ENCODE measurements at regions not wholly inside any gene's neighbourhood (a gene's known extent, or its start where the extent isn't known, plus 50 kb on each side); places are given as distances from the start of the nearest gene placed in this dataset.

- no peaks in the 10 kb centered on the region for H3K79me2 ChIP-seq (ENCODE audit: insufficient read depth, low read length)
- no peaks in the 10 kb centered on the region for H4K20me1 ChIP-seq (ENCODE audit: control insufficient read depth, insufficient read depth, insufficient read length)
- no peak for DNase-seq
- H3K14ac ChIP-seq (ENCODE audit: insufficient read depth, low read length) = no peak overlapping the region
- TF ChIP-seq CTCF (conservative IDR thresholded peaks at IDR 0.05) = no peak
- H4K5ac ChIP-seq (ENCODE audit: insufficient read length, low read depth, low read length) = no peak overlapping the region
- Mint-ChIP-seq H3K9me3 (peaks cover 0 to 2% of the 10 kb centered on the region in 2 experiments; a peak in 2 of 5 replicates), H3K36me3 (ENCODE audit: insufficient read depth in 1 of 3, low read depth in 3 of 3) (peaks cover 0 to 1% (median 0%) of the 10 kb centered on the region in 3 experiments; a peak in 1 of 7 replicates), H3K4me3 (no peak overlapping the region), H3K27me3 (ENCODE audit: low read depth) (no peaks in the 10 kb centered on the region), H3K27ac (no peak overlapping the region), H3K4me1 (peaks cover 8 to 24% of the 10 kb centered on the region in 2 experiments; a peak in 3 of 4 replicates)
- no peak overlapping the region for H2BK12ac ChIP-seq (ENCODE audit: insufficient read length, low read depth, low read length)
- no peak overlapping the region for H2BK120ac ChIP-seq (ENCODE audit: low read depth, low read length, poor library complexity, severe bottlenecking)
- no peaks in the 10 kb centered on the region for H3K4me1 ChIP-seq (ENCODE audit: insufficient read depth, low read length)
- H3T11ph ChIP-seq (ENCODE audit: low read length) = no peak overlapping the region
- no peak overlapping the region for H2BK20ac ChIP-seq (ENCODE audit: low read depth, low read length, poor library complexity, severe bottlenecking)
- no peak overlapping the region for H3K56ac ChIP-seq (ENCODE audit: insufficient read length, low read depth, low read length)
- H3K23ac ChIP-seq (ENCODE audit: insufficient read length, low read depth, low read length) = no peak overlapping the region
- H2AFZ ChIP-seq (ENCODE audit: low read length) = no peak overlapping the region
- H3K18ac ChIP-seq (ENCODE audit: insufficient read length, low read depth, low read length) = no peak overlapping the region
- H3K79me1 ChIP-seq (ENCODE audit: insufficient read depth, low read depth, low read length, poor library complexity, severe bottlenecking) = no peaks in the 10 kb centered on the region
- H2BK15ac ChIP-seq (ENCODE audit: low read depth, low read length) = no peak overlapping the region
- no peaks in the 10 kb centered on the region for H3K23me2 ChIP-seq (ENCODE audit: insufficient read length, low read depth, low read length, poor library complexity, severe bottlenecking)
- no peak overlapping the region for H2BK5ac ChIP-seq (ENCODE audit: insufficient read length, low read length)
- H2AK5ac ChIP-seq (ENCODE audit: insufficient read length, low read length) = no peak overlapping the region
- no peaks in the 10 kb centered on the region for H3K9me3 ChIP-seq (ENCODE audit: control insufficient read depth, low read depth, low read length)
- no peak overlapping the region for H3K27ac ChIP-seq (ENCODE audit: insufficient read length, low read depth, low read length)
- WGBS (ENCODE audit: extremely low coverage, insufficient read length, low lambda C conversion rate) = no CpG with 5 or more reads among the region's 6 CpGs
- no peak overlapping the region for H3K4ac ChIP-seq (ENCODE audit: low read depth, low read length)
- no peak overlapping the region for H3K9ac ChIP-seq (ENCODE audit: extremely low read depth, insufficient read length, low read length)
- H4K91ac ChIP-seq (ENCODE audit: insufficient read length, low read depth, low read length) = no peak overlapping the region
- H4K8ac ChIP-seq (replicated peaks; ENCODE audit: insufficient read length, low read depth, low read length) = no peak overlapping the region
- H3K4me2 ChIP-seq (ENCODE audit: insufficient read depth, insufficient read length, low read length) = no peak overlapping the region
- H3K27me3 ChIP-seq (ENCODE audit: insufficient read depth, low read length) = no peaks in the 10 kb centered on the region
These were observed 133.4 kb upstream of the RND3 start for GRCh38 chr2:150620855-150621254.

Measured in H9 (cell line).